ENCODE measurements at regions not wholly inside any gene's neighbourhood (a gene's known extent, or its start where the extent isn't known, plus 50 kb on each side); places are given as distances from the start of the nearest gene placed in this dataset.

DNA sequence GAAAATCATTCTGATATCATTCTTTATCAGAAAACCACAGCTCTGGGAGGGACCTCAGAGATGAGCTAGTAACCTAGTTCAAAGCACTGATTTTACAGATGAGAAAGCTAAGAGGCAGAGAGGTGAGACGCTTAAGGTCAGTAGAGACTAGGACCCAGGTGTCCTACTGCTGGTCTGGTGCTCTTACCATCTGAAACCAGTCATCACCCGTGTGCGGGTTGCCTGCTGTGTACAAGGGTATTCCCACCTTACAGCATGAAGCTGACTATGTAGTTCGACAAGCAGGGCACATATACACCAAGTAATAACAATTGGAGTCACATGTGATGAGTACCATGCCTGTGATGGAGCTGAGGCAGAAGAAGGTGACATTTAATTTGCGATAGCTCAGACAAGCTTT, 133.7 kb downstream of the ADAMTS15 start:
- no CpG with 5 or more reads among the region's 5 CpGs for WGBS (ENCODE audit: insufficient coverage, low lambda C conversion rate)
- no peak overlapping the region for H3K4me3 ChIP-seq (ENCODE audit: low read length)
- H3K36me3 ChIP-seq (ENCODE audit: control insufficient read depth, insufficient read depth, low read length): no peaks in the 10 kb centered on the region
- peaks cover 3% of the 10 kb centered on the region for H3K9me3 ChIP-seq (ENCODE audit: control insufficient read depth, low read depth, low read length)
- no peaks in the 10 kb centered on the region for H3K27me3 ChIP-seq (ENCODE audit: control insufficient read depth, insufficient read depth, low read length)
- no peak for DNase-seq
- no peaks in the 10 kb centered on the region for H3K4me1 ChIP-seq (ENCODE audit: control insufficient read depth, insufficient read depth, low read length)
- no peak overlapping the region for H3K27ac ChIP-seq (ENCODE audit: low read length)

DNA sequence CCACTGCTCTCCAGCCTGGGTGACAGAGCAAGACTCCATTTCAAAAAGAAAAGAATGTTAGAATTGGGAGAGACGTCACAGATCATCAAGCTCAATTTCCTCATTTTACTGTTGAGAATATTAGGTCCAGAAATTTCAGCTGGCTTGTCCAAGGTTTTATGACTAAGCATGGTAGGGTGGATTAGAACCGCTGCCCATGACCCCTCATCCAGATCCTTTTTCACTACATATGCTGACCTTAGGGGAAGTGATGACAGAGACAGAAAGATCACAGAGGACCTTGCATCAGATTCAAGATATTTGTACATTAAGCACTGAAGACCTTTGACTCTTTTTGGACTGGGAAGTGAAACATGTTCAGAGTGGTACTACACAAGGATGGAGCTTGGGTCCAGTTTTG, 134.5 kb downstream of the ADAMTS15 start:
- WGBS (ENCODE audit: insufficient coverage, low lambda C conversion rate): 100% methylated on average over 1 of the region's 2 CpGs
- no peak overlapping the region for H3K4me3 ChIP-seq (ENCODE audit: low read length)
- no peaks in the 10 kb centered on the region for H3K36me3 ChIP-seq (ENCODE audit: control insufficient read depth, insufficient read depth, low read length)
- no peaks in the 10 kb centered on the region for H3K4me1 ChIP-seq (ENCODE audit: control insufficient read depth, insufficient read depth, low read length)
- H3K27ac ChIP-seq (ENCODE audit: low read length): no peak overlapping the region
- no peak for DNase-seq
- H3K27me3 ChIP-seq (ENCODE audit: control insufficient read depth, insufficient read depth, low read length): no peaks in the 10 kb centered on the region
- H3K9me3 ChIP-seq (ENCODE audit: control insufficient read depth, low read depth, low read length): peaks cover 3% of the 10 kb centered on the region

DNA sequence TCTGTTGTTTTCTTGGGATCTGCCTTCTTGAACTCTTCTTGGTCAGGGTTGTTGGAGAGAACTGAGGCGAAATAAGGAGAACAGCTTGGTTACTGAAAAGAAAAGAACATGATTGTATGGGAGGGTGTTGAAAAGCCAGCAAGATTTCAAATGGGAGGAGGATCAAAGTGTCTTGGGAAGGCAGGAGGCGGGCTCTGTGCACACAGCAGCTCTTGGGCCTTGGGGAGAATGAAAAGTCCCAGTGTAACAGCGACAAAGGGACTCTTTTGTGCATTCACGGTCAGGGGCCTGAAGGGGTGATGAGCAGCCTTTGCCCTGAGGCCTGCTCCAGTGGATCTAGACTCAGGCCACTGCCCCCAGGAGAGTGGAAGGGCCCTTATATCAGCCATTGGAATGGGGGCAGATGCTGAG, 135.4 kb downstream of the ADAMTS15 start:
- H3K4me1 ChIP-seq (ENCODE audit: control insufficient read depth, insufficient read depth, low read length): no peaks in the 10 kb centered on the region
- H3K27ac ChIP-seq (ENCODE audit: low read length): no peak overlapping the region
- H3K27me3 ChIP-seq (ENCODE audit: control insufficient read depth, insufficient read depth, low read length): no peaks in the 10 kb centered on the region
- no peak for DNase-seq
- no peaks in the 10 kb centered on the region for H3K36me3 ChIP-seq (ENCODE audit: control insufficient read depth, insufficient read depth, low read length)
- WGBS (ENCODE audit: insufficient coverage, low lambda C conversion rate): 86% methylated on average over 1 of the region's 4 CpGs
- H3K4me3 ChIP-seq (ENCODE audit: low read length): no peak overlapping the region
- H3K9me3 ChIP-seq (ENCODE audit: control insufficient read depth, low read depth, low read length): peaks cover 3% of the 10 kb centered on the region

DNA sequence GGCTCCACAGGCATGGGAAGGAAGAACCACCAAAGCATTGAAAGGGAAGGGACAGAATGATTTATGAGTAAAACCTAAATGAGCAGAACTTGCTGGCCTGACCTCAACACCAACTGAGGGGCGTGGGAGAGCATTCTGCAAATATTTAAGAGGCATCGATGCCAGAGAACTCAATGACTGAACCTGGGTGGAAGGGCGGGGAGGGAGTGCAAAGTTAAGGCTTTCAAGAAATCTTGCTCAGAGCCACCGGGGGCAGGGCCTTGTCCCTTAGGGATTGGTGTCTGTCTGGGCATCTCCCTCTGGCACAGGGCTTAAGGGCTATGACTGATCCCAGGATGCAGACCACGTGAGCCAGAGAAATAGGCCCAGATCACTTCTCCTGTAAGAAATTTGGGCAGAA, 137.1 kb downstream of the ADAMTS15 start:
- Histone ChIP-seq H3K27ac (ENCODE audit: low read length) (no peak overlapping the region), H3K36me3 (ENCODE audit: control insufficient read depth, insufficient read depth, low read length) (no peaks in the 10 kb centered on the region), H3K9me3 (ENCODE audit: control insufficient read depth, low read depth, low read length) (peaks cover 3% of the 10 kb centered on the region), H3K4me3 (ENCODE audit: low read length) (no peak overlapping the region), H3K27me3 (ENCODE audit: control insufficient read depth, insufficient read depth, low read length) (no peaks in the 10 kb centered on the region), H3K4me1 (ENCODE audit: control insufficient read depth, insufficient read depth, low read length) (no peaks in the 10 kb centered on the region)
- 20% methylated on average over 2 of the region's 5 CpGs for WGBS (ENCODE audit: insufficient coverage, low lambda C conversion rate)
- DNase-seq: no peak

DNA sequence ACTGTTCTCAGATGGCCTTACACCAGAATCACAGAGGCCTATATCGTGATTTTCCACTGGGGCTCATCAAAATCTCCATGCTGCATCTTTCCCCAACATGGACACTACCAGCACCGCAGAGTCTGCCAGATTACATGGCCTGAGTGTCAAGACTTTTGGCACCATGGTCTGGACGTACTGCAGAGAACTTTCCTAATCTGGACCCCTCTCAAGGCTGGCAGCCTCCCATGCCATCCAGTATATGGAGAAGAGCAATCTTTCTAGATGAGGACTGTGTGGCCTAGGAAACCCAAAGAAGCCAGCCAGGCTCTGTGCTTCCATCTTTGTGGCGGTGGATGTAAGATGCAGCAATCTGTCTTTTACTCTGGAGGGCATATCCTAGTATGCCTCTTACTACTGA, 139.2 kb downstream of the ADAMTS15 start:
- no peaks in the 10 kb centered on the region for H3K4me1 ChIP-seq (ENCODE audit: control insufficient read depth, insufficient read depth, low read length)
- no CpG with 5 or more reads among the region's 4 CpGs for WGBS (ENCODE audit: insufficient coverage, low lambda C conversion rate)

DNA sequence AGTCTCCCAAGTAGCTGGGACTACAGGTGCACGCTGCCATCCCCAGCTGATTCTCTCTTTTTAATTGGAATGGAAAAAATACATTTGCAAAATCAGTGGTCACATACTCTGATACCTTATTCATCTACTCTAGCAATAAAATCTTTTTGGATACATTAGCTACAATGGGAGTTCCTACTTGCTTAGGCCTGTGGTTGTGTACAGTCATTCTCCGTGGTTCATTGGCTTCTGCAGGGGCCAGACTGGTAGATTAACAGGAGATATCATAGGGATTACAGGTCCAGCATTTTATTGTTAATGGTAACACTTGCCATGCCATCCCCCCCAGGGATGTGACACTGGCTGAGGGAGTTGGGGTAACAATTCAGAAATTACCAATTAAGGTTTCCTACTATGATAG, 140.0 kb downstream of the ADAMTS15 start:
- DNase-seq: no peak
- 100% methylated on average over 1 of the region's 2 CpGs for WGBS (ENCODE audit: insufficient coverage, low lambda C conversion rate)
- no peak overlapping the region for H3K27ac ChIP-seq (ENCODE audit: low read length)
- peaks cover 3% of the 10 kb centered on the region for H3K9me3 ChIP-seq (ENCODE audit: control insufficient read depth, low read depth, low read length)
- no peaks in the 10 kb centered on the region for H3K4me1 ChIP-seq (ENCODE audit: control insufficient read depth, insufficient read depth, low read length)
- H3K36me3 ChIP-seq (ENCODE audit: control insufficient read depth, insufficient read depth, low read length): no peaks in the 10 kb centered on the region
- no peaks in the 10 kb centered on the region for H3K27me3 ChIP-seq (ENCODE audit: control insufficient read depth, insufficient read depth, low read length)
- no peak overlapping the region for H3K4me3 ChIP-seq (ENCODE audit: low read length)

More for the DNA sequence above, 139.2 kb downstream of the ADAMTS15 start:
- no peak for DNase-seq
- peaks cover 3% of the 10 kb centered on the region for H3K9me3 ChIP-seq (ENCODE audit: control insufficient read depth, low read depth, low read length)
- H3K4me3 ChIP-seq (ENCODE audit: low read length): no peak overlapping the region
- H3K27ac ChIP-seq (ENCODE audit: low read length): no peak overlapping the region
- no peaks in the 10 kb centered on the region for H3K36me3 ChIP-seq (ENCODE audit: control insufficient read depth, insufficient read depth, low read length)
- H3K27me3 ChIP-seq (ENCODE audit: control insufficient read depth, insufficient read depth, low read length): no peaks in the 10 kb centered on the region

DNA sequence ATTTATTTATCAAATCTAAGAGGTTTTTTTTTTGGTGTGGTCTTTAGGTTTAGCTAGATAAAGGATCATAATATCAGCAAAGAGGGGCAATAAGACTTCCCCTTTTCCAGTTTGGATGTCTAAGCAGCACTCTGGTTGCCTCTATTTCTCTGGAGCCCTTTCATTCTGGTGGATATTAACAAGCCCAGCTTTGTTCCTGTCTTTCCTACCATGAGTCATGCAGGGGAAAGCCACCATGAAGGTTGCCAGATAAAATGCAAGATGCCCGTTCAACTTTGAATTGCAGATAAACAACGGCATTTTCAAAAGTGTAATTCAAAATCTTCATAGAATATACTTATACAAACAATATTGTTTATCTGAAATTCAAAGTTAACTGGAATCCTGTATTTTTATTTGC, 143.6 kb downstream of the ADAMTS15 start:
- DNase-seq: no peak
- peaks cover 2% of the 10 kb centered on the region for H3K9me3 ChIP-seq (ENCODE audit: control insufficient read depth, low read depth, low read length)
- no peaks in the 10 kb centered on the region for H3K4me1 ChIP-seq (ENCODE audit: control insufficient read depth, insufficient read depth, low read length)
- H3K27me3 ChIP-seq (ENCODE audit: control insufficient read depth, insufficient read depth, low read length): no peaks in the 10 kb centered on the region
- no peak overlapping the region for H3K4me3 ChIP-seq (ENCODE audit: low read length)
- H3K36me3 ChIP-seq (ENCODE audit: control insufficient read depth, insufficient read depth, low read length): no peaks in the 10 kb centered on the region
- WGBS (ENCODE audit: insufficient coverage, low lambda C conversion rate): 60% methylated on average over 1 of the region's 2 CpGs
- H3K27ac ChIP-seq (ENCODE audit: low read length): no peak overlapping the region

DNA sequence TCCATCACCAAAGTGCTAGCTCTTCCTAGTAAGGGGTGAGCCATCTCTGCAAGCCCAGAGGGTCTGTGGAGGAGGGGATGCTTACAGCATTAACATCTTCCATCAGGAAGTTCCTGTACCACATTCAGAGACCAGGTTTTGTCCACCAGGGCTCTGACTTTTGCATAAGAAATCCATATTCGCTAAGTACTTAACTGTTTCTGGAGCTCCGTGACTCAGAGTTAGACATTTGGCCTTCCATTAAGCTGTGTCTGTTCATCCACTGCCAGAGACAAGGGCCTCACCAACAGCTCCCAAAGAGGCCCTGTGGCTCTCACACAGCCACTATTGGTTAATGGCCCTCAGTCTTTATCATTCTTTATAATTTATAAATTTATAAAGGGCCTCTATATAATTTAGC, 144.6 kb downstream of the ADAMTS15 start:
- no peaks in the 10 kb centered on the region for H3K9me3 ChIP-seq (ENCODE audit: control insufficient read depth, low read depth, low read length)
- no CpG with 5 or more reads among the region's 2 CpGs for WGBS (ENCODE audit: insufficient coverage, low lambda C conversion rate)
- no peak overlapping the region for H3K4me3 ChIP-seq (ENCODE audit: low read length)
- H3K27ac ChIP-seq (ENCODE audit: low read length): no peak overlapping the region
- no peak for DNase-seq
- H3K4me1 ChIP-seq (ENCODE audit: control insufficient read depth, insufficient read depth, low read length): no peaks in the 10 kb centered on the region
- no peaks in the 10 kb centered on the region for H3K27me3 ChIP-seq (ENCODE audit: control insufficient read depth, insufficient read depth, low read length)
- no peaks in the 10 kb centered on the region for H3K36me3 ChIP-seq (ENCODE audit: control insufficient read depth, insufficient read depth, low read length)

DNA sequence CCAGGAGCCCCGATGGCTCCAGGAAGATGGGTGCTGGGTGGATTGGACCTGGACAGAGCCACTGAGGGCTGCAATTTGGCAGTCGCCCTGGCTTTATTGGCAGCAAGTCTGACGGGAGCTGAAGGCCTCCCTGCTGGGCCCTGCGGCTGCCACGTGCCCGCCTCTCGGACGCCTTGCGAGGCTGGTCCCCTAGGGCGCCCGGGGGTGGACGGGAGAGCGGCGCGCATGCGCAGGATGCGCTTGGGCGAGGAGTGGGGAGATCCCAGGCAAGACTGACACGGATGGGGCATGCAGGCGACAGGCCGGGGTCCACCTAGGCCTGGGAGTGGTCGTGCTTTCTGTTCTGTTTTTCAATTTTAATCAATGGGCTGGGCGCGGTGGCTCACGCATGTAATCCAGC, 150.0 kb downstream of the ADAMTS15 start:
- DNase-seq: no peak
- Histone ChIP-seq H3K9me3 (ENCODE audit: control insufficient read depth, low read depth, low read length) (no peaks in the 10 kb centered on the region), H3K4me1 (ENCODE audit: control insufficient read depth, insufficient read depth, low read length) (peaks cover 5% of the 10 kb centered on the region)

DNA sequence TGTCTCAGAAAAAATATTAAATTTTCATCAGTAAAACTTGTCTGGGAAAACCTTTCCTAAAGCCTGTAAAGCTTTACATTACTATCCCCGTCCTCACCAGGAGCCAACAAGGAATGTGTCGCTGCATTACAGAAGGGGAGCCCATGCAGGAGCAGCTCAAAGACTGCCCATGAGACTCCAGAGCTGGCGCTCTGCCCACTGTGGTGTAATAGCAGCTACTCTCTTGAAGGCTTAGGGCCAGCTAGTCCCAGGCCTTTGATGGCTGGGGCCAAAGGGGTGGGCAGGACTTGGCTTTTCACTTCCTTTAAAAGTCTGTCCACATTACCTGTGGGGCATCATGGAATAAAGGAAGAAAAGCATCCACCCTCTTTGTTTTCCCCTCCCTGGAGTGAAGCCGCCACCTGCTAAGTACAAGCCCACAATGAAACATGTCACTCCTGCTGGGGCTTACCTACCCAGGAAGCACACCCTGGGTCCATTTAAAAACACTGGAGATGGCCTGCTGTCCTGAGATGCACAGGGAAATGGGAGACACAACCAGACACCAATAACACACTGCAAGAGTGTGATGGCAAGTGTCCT, 150.7 kb downstream of the ADAMTS15 start:
- DNase-seq: no peak
- no peaks in the 10 kb centered on the region for H3K27me3 ChIP-seq (ENCODE audit: control insufficient read depth, insufficient read depth, low read length)
- WGBS (ENCODE audit: insufficient coverage, low lambda C conversion rate): no CpG with 5 or more reads among the region's 4 CpGs
- no peaks in the 10 kb centered on the region for H3K9me3 ChIP-seq (ENCODE audit: control insufficient read depth, low read depth, low read length)
- no peak overlapping the region for H3K27ac ChIP-seq (ENCODE audit: low read length)
- no peaks in the 10 kb centered on the region for H3K36me3 ChIP-seq (ENCODE audit: control insufficient read depth, insufficient read depth, low read length)
- H3K4me3 ChIP-seq (ENCODE audit: low read length): no peak overlapping the region
- H3K4me1 ChIP-seq (ENCODE audit: control insufficient read depth, insufficient read depth, low read length): peaks cover 5% of the 10 kb centered on the region

More for the DNA sequence above, 150.0 kb downstream of the ADAMTS15 start:
- Histone ChIP-seq H3K36me3 (ENCODE audit: control insufficient read depth, insufficient read depth, low read length) (no peaks in the 10 kb centered on the region), H3K27ac (ENCODE audit: low read length) (no peak overlapping the region), H3K27me3 (ENCODE audit: control insufficient read depth, insufficient read depth, low read length) (no peaks in the 10 kb centered on the region), H3K4me3 (ENCODE audit: low read length) (no peak overlapping the region)
- no CpG with 5 or more reads among the region's 25 CpGs for WGBS (ENCODE audit: insufficient coverage, low lambda C conversion rate)

DNA sequence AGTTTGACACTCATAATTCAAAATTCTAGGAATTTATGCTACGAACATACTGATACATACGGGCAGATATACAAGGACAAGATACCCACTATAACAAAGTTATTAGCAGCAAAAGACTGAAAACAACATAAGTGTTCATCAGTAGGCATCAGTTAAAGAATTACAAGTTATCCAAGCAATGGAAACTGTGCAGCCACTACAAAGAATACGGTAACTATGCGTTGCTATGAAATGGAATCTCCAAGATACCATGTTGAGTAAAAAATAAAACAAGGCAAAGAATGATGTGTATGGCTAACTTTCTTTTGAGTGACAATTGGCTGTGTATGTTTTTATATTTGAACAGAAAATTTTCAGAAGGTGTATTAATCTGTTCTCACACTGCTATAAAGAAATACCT, 151.7 kb downstream of the ADAMTS15 start:
- H3K4me1 ChIP-seq (ENCODE audit: control insufficient read depth, insufficient read depth, low read length): peaks cover 5% of the 10 kb centered on the region
- no peaks in the 10 kb centered on the region for H3K27me3 ChIP-seq (ENCODE audit: control insufficient read depth, insufficient read depth, low read length)
- no peak overlapping the region for H3K27ac ChIP-seq (ENCODE audit: low read length)
- no peaks in the 10 kb centered on the region for H3K9me3 ChIP-seq (ENCODE audit: control insufficient read depth, low read depth, low read length)
- no CpG with 5 or more reads among the region's 4 CpGs for WGBS (ENCODE audit: insufficient coverage, low lambda C conversion rate)
- DNase-seq: no peak
- no peak overlapping the region for H3K4me3 ChIP-seq (ENCODE audit: low read length)
- no peaks in the 10 kb centered on the region for H3K36me3 ChIP-seq (ENCODE audit: control insufficient read depth, insufficient read depth, low read length)
